Kasumi-1 (cell line): ENCODE measurements at regions not wholly inside any gene's neighbourhood (a gene's known extent, or its start where the extent isn't known, plus 50 kb on each side); places are given as distances from the start of the nearest gene placed in this dataset.
A peak's percentile ranks its signal among the peaks of the same experiment; 100 is the strongest.
"Not testable (repeated sequence)": the region's sequence is repeated elsewhere in the genome, so short reads cannot be mapped to it uniquely, and the experiment has no call there.

ENCODE experiments used
- DNase-seq, 2 experiments: peaks; one replicate each; lab custom pipeline; 2025; lab: John Stamatoyannopoulos, UW

DNA sequence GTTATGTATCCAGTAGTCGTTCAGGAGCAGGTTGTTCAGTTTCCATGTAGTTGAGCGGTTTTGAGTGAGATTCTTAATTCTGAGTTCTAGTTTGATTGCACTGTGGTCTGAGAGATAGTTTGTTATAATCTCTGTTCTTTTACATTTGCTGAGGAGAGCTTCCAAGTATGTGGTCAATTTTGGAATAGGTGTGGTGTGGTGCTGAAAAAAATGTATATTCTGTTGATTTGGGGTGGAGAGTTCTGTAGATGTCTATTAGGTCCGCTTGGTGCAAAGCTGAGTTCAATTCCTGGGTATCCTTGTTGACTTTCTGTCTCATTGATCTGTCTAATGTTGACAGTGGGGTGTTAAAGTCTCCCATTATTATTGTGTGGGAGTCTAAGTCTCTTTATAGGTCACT, 68.6 kb upstream of the IZUMO1R start:
- not testable (repeated sequence) for DNase-seq

DNA sequence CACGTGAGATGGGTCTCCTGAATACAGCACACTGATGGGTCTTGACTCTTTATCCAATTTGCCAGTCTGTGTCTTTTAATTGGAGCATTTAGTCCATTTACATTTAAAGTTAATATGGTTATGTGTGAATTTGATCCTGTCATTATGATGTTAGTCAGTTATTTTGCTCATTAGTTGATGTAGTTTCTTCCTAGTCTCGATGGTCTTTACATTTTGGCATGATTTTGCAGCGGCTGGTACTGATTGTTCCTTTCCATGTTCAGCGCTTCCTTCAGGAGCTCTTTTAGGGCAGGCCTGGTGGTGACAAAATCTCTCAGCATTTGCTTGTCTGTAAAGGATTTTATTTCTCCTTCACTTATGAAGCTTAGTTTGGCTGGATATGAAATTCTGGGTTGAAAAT, 68.0 kb upstream of the IZUMO1R start:
- DNase-seq, result not testable (repeated sequence)

DNA sequence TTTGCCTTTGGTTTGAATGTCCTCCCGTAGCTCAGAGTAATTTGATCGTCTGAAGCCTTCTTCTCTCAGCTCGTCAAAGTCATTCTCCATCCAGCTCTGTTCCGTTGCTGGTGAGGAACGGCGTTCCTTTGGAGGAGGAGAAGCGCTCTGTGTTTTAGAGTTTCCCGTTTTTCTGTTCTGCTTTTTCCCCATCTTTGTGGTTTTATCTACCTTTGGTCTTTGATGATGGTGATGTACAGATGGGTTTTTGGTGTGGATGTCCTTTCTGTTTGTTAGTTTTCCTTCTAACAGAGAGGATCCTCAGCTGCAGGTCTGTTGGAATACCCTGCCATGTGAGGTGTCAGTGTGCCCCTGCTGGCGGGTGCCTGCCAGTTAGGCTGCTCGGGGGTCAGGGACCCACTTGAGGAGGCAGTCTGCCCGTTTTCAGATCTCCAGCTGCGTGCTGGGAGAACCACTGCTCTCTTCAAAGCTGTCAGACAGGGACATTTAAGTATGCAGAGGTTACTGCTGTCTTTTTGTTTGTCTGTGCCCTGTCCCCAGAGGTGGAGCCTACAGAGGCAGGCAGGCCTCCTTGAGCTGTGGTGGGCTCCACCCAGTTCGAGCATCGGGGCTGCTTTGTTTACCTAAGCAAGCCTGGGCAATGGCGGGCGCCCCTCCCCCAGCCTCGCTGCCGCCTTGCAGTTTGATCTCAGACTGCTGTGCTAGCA, 66.8 kb upstream of the IZUMO1R start:
- DNase-seq, result not testable (repeated sequence)

DNA sequence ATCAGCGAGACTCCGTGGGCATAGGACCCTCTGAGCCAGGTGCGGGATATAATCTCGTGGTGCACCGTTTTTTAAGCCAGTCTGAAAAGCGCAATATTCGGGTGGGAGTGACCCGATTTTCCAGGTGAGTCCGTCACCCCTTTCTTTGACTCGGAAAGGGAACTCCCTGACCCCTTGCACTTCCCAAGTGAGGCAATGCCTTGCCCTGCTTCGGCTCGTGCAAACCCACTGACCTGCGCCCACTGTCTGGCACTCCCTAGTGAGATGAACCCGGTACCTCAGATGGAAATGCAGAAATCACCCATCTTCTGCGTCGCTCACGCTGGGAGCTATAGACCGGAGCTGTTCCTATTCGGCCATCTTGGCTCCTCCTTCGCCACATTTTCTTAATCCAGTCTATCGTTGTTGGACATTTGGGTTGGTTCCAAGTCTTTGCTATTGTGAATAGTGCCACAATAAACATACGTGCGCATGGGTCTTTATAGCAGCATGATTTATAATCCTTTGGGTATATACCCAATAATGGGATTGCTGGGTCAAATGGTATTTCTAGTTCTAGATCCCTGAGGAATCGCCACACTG, 66.1 kb upstream of the IZUMO1R start:
- not testable (repeated sequence) for DNase-seq

DNA sequence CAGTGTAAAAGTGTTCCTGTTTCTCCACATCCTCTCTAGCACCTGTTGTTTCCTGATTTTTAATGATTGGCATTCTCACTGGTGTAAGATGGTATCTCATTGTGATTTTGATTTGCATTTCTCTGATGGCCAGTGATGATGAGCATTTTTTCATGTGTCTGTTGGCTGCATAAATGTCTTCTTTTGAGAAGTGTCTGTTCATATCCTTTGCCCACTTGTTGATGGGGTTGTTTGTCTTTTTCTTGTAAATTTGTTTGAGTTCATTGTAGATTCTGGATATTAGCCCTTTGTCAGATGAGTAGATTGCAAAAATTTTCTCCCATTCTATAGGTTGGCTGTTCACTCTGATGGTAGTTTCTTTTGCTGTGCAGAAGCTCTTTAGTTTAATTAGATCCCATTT, 65.6 kb upstream of the IZUMO1R start:
- not testable (repeated sequence) for DNase-seq

DNA sequence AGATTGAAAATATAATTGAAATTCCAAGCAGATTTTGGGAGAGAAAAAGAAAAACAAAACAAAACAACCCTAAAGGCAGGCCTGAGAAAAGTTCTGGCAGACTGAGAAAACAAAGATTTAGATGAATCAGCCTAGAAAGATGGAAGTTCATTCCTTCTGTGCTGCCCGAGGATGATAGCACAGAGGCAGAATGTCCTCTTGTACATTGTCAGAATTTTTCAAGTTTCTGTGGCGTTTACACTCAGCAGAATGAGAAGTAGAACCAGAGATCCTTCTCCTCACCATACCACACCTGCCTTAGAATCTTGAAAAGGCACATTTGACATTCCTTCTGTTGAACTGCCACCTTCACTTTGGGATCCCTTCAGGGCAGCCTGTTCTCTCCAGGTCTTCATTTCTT, 62.5 kb upstream of the IZUMO1R start:
- DNase-seq, result no peak

DNA sequence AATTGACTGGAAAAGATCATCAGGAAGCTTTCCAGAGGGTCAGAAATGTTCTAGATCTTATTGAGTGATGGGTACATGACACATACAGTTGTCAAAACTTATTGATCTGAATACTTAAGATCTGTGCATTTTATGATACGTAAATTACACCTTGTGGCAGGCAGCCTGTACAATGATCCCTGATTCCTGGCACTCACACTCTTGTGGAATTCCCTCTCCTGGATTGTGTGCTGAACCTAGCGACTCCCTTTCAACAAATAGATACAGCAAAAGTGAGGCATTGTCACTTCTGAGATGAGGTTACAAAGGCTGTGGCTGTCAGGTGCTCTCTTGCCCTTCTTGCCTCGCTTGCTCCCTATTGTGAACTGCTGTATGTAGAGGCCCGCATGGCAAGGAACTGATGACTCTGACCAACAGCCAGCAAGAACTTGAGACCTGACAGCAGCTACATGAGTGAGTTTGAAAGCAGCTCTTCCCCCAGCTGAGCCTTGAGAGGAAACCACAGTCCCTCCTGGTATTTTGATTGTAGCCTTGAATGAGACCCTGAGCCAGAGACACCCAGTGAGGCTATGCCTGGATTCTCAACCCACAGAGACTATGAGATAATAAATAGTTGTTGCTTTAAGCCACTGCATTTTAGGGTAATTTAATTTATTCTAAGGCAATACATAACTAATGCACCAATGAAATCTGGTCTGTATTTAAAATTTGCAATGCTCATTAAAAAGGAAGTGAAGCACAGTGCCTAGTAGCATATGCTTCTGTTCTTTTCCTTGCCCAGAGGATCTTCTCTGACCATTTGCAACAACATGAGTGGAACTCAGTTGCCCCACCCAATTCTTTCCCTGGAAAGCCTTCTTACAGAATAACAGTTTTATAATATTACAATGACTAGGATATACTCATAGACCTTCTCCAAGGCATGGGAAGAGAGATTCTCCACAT, 60.5 kb upstream of the IZUMO1R start:
- peak; percentile 4 to 8 for DNase-seq

DNA sequence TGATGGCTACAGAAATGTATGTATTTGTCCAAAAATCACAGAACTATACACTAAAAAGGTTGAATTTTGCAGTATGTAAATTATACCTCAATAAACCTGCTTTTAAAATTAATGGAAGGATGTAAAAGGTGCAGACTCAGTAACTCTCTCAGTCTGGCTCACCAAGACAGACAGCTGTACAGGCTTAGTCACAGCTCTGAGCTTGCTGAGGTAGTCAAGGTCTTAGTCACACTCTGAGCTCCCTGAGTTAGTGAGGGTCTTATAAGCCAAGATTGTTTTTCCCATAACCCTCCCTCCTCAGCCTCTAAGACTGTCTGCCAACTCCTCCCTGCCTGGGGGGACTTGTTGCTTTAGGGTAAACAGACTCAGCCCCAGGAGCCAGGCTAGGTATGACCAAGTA, 59.3 kb upstream of the IZUMO1R start:
- no peak for DNase-seq

DNA sequence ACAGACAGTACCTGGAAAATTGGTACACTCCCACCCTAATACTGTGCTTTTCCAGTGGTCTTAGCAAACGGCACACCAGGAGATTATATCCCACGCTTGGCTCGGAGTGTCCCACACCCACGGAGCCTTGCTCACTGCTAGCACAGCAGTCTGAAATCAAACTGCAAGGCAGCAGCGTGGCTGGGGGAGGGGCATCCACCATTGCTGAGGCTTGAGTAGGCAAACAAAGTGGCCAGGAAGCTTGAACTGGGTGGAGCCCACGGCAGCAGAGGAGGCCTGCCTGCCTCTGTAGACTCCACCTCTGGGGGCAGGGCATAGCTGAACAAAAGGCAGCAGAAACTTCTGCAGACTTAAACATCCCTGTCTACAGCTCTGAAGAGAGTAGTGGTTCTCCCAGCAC, 56.1 kb upstream of the IZUMO1R start:
- DNase-seq, result not testable (repeated sequence)

DNA sequence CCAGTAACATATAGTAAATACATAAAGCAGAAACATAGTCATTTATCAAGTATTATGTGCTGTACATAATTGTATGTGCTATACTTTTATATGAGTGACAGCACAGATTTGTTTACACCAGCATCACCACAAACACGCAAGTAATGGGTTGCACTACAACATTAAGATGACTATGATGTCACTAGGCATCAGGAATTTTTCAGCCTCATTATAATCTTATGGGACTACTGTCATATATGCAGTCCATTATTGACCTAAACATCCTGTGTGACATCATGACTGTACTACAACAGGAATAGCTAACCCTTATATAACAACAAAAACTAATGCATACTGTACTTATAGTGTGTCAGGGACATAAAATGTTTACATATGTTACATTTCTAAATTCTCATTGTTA, 50.2 kb upstream of the IZUMO1R start:
- no peak for DNase-seq
